Spinal cord (tissue), 9 donors: ENCODE measurements at regions not wholly inside any gene's neighbourhood (a gene's known extent, or its start where the extent isn't known, plus 50 kb on each side); places are given as distances from the start of the nearest gene placed in this dataset.

ENCODE experiments used
- DNase-seq, 6 donors: peaks; one replicate each; pipeline versions ENCODE4 v3.0.0 to v3.0.0-alpha.2; 2013 to 2015; ENCODE audit warnings: low spot score in 6 of 6, low read depth in 4 of 6
- H3K27ac ChIP-seq: one replicate; pipeline ENCODE4 v1.5.1; 2013; ENCODE audit warnings: low read depth, low read length, control low read depth
- H3K27me3 ChIP-seq: one replicate; pipeline ENCODE4 v1.6.1; 2013; ENCODE audit warnings: low read length; ENCODE audit not compliant: control insufficient read depth, insufficient read depth
- H3K36me3 ChIP-seq: one replicate; pipeline ENCODE4 v1.6.1; 2013; ENCODE audit warnings: low read length; ENCODE audit not compliant: control insufficient read depth, insufficient read depth
- H3K4me1 ChIP-seq: one replicate; pipeline ENCODE4 v1.6.1; 2013; ENCODE audit warnings: low read length; ENCODE audit not compliant: control insufficient read depth, insufficient read depth
- H3K4me3 ChIP-seq: one replicate; pipeline ENCODE4 v1.5.1; 2013; ENCODE audit warnings: low read depth, low read length, control low read depth
- H3K9me3 ChIP-seq: one replicate; pipeline ENCODE4 v1.6.1; 2013; ENCODE audit warnings: low read length; ENCODE audit not compliant: control insufficient read depth, insufficient read depth
- WGBS: methylation state at CpG from one replicate; pipeline ENCODE4 v1.1.5; 2013; ENCODE audit warnings: missing lambda C conversion rate; ENCODE audit not compliant: insufficient coverage; 5-methylcytosine and 5-hydroxymethylcytosine counted together
- donor health status: healthy.

DNA sequence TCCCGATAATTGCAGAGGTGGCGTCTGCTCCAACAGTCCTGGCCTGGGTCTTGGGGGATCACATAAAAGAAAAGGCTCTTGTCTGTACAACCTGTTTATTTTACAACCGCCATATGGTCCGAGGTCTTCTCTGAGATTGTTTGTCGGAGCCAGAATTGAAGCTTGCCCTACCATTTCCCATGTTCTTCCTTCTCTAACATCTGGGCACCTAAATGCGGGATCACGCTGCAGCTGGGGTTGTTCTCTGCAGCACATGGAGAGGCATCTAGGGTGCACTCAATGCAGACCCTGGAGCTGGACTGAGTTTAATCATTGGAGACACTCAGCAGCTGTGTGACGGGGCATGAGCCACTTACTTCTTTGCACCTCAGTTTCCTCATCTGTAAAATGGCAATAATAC lies 107.7 kb downstream of the ACKR3 start:
- no peaks in the 10 kb centered on the region for H3K27me3 ChIP-seq
- DNase-seq = no peak
- no peak overlapping the region for H3K27ac ChIP-seq
- WGBS = 80% methylated on average over 5 of the region's 8 CpGs
- H3K9me3 ChIP-seq = no peaks in the 10 kb centered on the region
- no peak overlapping the region for H3K4me3 ChIP-seq
- H3K36me3 ChIP-seq = no peaks in the 10 kb centered on the region
- H3K4me1 ChIP-seq = peaks cover 13% of the 10 kb centered on the region

DNA sequence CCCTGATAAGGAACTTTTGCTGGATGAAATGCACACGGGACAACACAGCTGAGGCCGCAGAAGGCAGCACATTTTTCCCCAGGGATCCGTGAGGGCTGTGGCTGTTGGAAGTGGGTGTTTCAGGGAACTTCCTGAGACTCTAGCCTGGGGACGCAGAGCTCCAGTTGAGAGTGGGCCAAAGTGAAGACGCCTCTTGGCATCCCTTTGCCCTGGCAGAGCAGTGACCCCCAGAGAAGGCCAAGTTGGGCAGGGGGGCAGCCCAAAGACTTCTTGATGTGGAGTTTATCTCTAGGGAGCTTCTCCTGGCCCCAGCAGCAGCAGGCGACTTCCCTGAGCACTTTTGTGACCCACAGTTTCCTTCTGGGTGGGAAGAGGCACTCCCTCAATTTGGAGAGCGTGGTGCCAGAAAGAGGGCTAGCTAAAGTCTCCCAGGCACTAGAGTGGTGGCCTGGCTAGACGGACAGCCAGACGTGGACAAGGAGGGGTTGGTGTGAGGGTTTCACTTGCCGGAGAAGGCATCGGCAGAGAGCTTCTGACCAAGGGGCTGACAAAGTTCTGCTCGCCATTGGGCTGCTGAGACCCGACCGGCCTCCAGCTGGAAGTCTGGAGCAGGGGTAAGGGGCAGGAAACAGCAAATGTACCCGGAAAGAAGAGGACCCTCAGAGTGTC lies 108.8 kb downstream of the ACKR3 start:
- H3K4me1 ChIP-seq = peaks cover 13% of the 10 kb centered on the region
- no peaks in the 10 kb centered on the region for H3K36me3 ChIP-seq
- 94% methylated on average over 15 of the region's 15 CpGs for WGBS
- no peak overlapping the region for H3K27ac ChIP-seq
- H3K9me3 ChIP-seq = no peaks in the 10 kb centered on the region
- DNase-seq = no peak
- H3K27me3 ChIP-seq = no peaks in the 10 kb centered on the region
- H3K4me3 ChIP-seq = no peak overlapping the region

DNA sequence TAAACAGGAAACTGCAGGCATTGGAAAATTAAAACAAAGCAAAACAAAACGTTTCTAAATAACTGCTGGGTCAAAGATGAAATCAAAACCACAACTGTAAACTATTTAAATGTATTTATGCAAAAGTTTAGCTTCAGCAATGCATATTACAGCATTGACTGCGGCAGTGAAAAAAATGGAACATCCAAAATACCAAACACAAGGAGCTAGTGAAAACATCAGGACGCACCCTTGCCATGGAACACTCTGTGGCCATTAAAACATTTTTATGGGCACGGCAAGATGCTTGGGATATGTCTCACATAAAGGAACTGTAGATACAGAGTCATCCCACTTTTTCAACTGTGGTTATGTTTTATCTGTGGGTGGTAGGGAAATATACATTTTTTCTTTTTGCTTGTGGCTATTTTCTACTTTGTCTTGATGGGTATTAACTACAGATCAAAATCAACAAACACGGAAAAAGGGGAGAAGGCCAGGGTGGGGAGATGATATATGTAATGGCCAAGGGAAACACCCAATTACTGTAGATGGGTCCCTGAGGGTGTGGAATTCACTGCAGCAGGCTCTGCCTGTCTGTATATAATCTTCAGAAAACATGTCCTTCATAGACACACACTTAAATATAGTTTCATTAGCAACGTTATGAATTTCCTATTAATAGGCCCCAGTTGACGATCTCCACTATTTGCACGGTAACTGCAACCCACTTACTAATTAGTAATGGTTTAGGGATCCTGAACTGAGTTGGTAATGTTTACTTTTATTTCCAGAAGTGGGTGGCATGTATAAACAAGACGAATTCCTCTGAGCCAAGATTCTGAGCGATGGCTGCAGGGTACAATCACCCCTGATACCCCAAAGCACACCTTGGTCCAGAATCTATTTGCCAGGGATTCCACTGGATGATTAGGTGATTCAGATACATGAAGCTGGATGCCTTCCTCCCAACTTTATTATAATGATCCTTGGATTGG lies 110.5 kb downstream of the ACKR3 start:
- WGBS = no CpG with 5 or more reads among the region's 10 CpGs
- Histone ChIP-seq H3K4me1 (peaks cover 17% of the 10 kb centered on the region), H3K9me3 (no peaks in the 10 kb centered on the region), H3K4me3 (no peak overlapping the region), H3K27me3 (no peaks in the 10 kb centered on the region), H3K27ac (no peak overlapping the region), H3K36me3 (no peaks in the 10 kb centered on the region)
- DNase-seq = no peak

GRCh38 chr2:236682651-236683422 lies 113.2 kb downstream of the ACKR3 start:
- no peak overlapping the region for H3K4me3 ChIP-seq
- no peaks in the 10 kb centered on the region for H3K27me3 ChIP-seq
- H3K9me3 ChIP-seq = no peaks in the 10 kb centered on the region
- H3K27ac ChIP-seq = no peak overlapping the region
- 84% methylated on average over 8 of the region's 12 CpGs for WGBS
- no peaks in the 10 kb centered on the region for H3K36me3 ChIP-seq
- no peak for DNase-seq
- H3K4me1 ChIP-seq = peaks cover 15% of the 10 kb centered on the region

- H3K4me1 ChIP-seq = peaks cover 18% of the 10 kb centered on the region
- H3K9me3 ChIP-seq = no peaks in the 10 kb centered on the region
- H3K36me3 ChIP-seq = no peaks in the 10 kb centered on the region
- DNase-seq = no peak
- H3K4me3 ChIP-seq = no peak overlapping the region
- H3K27me3 ChIP-seq = no peaks in the 10 kb centered on the region
- 59% methylated on average over 5 of the region's 9 CpGs for WGBS
- H3K27ac ChIP-seq = no peak overlapping the region
Observed at GRCh38 chr2:236684504-236685256, 115.1 kb downstream of the ACKR3 start.

DNA sequence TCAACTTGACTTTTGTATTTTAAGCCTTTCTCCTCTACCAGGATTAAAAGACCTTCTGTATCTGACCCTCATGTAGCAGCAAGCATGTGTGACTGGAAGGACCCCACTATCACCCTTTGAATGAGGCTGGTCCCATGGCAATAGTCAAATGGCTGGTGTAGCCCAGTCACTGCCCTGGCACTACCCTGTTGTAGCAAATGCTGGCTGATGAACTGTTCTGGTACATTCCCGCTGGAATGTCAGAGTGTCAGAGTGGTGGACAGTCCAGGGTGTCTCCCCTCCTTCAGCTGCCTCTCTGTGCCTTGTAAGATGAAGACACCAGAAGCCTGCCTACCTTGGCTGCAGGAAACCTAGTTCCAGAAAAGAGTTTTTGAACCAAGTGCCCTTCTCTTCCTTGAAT lies 115.7 kb downstream of the ACKR3 start:
- 85% methylated on average over 1 of the region's 1 CpG for WGBS

DNA sequence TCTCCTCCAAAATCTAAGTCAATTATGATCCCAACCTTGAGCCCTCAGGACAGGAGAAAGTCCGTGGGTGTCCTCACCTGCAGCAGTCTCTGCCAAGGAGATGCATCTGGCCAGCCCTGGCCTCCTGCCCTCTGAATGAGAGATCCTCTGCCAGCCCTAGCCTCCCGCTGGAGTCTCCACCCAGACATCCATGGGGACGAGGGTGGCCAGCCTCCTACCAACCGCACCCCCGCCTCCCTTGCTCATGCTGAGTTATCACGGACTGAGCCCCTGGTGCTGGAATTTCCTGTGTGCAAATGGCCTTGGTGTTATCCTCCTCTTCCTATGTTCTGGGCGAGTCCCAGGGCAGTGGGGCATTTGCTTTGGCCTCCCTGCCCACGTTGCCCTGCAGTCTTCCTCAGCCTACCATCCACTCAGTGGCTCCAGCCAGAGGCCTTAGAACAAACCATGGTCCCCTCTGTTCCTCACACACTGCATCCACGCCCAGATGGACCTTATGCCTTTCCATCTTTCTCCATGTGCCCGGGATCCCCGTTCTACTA lies 116.4 kb downstream of the ACKR3 start:
- Histone ChIP-seq H3K27me3 (no peaks in the 10 kb centered on the region), H3K9me3 (no peaks in the 10 kb centered on the region), H3K27ac (no peak overlapping the region), H3K4me1 (peaks cover 18% of the 10 kb centered on the region), H3K4me3 (no peak overlapping the region), H3K36me3 (no peaks in the 10 kb centered on the region)
- 94% methylated on average over 11 of the region's 11 CpGs for WGBS
- DNase-seq = no peak

More for the DNA sequence above, 115.7 kb downstream of the ACKR3 start:
- DNase-seq = no peak
- H3K36me3 ChIP-seq = no peaks in the 10 kb centered on the region
- H3K4me3 ChIP-seq = no peak overlapping the region
- H3K27me3 ChIP-seq = no peaks in the 10 kb centered on the region
- no peaks in the 10 kb centered on the region for H3K9me3 ChIP-seq
- H3K27ac ChIP-seq = no peak overlapping the region
- H3K4me1 ChIP-seq = peaks cover 18% of the 10 kb centered on the region

- Histone ChIP-seq H3K4me1 (peaks cover 18% of the 10 kb centered on the region), H3K4me3 (no peak overlapping the region), H3K36me3 (no peaks in the 10 kb centered on the region), H3K27me3 (no peaks in the 10 kb centered on the region), H3K9me3 (no peaks in the 10 kb centered on the region), H3K27ac (no peak overlapping the region)
- no peak for DNase-seq
- WGBS = 90% methylated on average over 2 of the region's 2 CpGs
Observed at GRCh38 chr2:236686561-236686960, 116.9 kb downstream of the ACKR3 start.
